ENCODE measurements at regions not wholly inside any gene's neighbourhood (a gene's known extent, or its start where the extent isn't known, plus 50 kb on each side); places are given as distances from the start of the nearest gene placed in this dataset.

- TF ChIP-seq CTCF (IDR thresholded peaks at IDR 0.05; ENCODE audit: low read depth, low read length, poor library complexity, severe bottlenecking) (no peak), EZH2phosphoT487 (IDR thresholded peaks at IDR 0.05; ENCODE audit: borderline replicate concordance, low read length) (no peak)
Observed at GRCh38 chr13:74256969-74257368, 122.8 kb upstream of the KLF12 start.
